ENCODE measurements at regions not wholly inside any gene's neighbourhood (a gene's known extent, or its start where the extent isn't known, plus 50 kb on each side); places are given as distances from the start of the nearest gene placed in this dataset.

GRCh38 chr13:24033527-24034302 is 126.8 kb upstream of the SPATA13 start:
- no peak for TF ChIP-seq CTCF (conservative IDR thresholded peaks at IDR 0.05; ENCODE audit: control insufficient read depth, insufficient read depth, low read depth, low read length)
- H3K4me3 ChIP-seq (ENCODE audit: control insufficient read depth, low read depth, low read length), result no peak overlapping the region

DNA sequence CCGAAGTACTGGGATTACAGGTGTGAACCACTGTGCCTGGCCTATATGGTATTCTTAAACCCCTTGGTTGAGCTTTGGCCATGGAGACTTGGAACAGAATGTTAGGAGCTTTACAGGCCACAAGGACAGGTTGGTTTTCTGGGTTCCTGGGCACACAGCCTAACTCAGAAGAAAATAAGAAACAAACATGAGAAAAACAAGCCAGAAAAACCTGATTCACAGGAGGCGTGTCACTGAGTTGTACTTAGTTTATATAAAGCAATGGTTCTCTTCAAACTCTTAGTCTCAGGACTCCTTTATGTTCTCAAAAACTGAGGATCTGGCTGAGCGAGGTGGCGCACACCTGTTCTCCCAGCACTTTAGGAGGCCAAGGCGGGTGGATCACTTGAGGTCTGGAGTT is 125.1 kb upstream of the SPATA13 start:
- no peak overlapping the region for H3K4me3 ChIP-seq (ENCODE audit: control insufficient read depth, low read depth, low read length)
- no peak for DNase-seq (ENCODE audit: low read depth)
- no peak for TF ChIP-seq CTCF (conservative IDR thresholded peaks at IDR 0.05; ENCODE audit: control insufficient read depth, insufficient read depth, low read depth, low read length)

More at GRCh38 chr13:24033527-24034302, 126.8 kb upstream of the SPATA13 start:
- peak; percentile 85 for DNase-seq (ENCODE audit: low read depth)

DNA sequence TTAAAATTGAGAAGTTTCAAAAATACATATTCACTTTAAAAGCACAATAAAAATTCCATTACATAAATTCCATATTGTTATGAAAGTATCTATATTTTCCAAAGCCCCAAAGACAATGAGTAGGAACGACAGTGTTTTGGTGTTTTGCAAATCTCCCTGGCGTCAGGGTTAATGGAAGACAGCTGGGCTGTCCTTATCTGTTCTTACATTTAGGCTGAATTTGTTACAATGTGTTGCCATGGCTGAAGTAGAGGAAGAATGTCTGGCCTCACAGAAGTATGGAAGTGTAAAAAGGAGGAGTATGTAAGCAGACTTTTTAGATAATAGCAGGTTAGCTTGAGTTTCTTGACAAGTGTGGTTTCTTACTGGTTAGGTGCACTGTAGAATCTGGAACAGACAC is 124.4 kb upstream of the SPATA13 start:
- no peak for TF ChIP-seq CTCF (conservative IDR thresholded peaks at IDR 0.05; ENCODE audit: control insufficient read depth, insufficient read depth, low read depth, low read length)
- no peak for DNase-seq (ENCODE audit: low read depth)
- no peak overlapping the region for H3K4me3 ChIP-seq (ENCODE audit: control insufficient read depth, low read depth, low read length)

DNA sequence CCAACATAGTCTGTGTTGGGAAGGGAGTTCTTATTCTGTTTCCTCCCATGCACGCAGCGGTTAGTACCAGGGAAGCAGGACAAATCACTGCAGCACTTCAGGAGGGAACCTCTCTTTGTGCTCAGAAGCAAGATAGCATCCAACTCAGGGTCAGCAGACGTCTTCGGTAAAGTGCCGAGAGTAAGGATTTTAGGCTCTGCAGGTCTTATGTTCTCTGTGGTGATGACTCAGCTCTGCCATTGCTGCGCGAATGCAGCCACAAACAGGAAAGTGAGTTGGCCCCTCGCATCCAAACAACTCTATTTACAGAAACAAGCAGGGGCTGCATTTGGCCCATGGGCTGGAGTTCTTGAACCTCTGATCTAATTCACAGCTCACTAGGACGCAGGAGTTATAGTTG is 122.1 kb upstream of the SPATA13 start:
- no peak for TF ChIP-seq CTCF (conservative IDR thresholded peaks at IDR 0.05; ENCODE audit: control insufficient read depth, insufficient read depth, low read depth, low read length)
- DNase-seq (ENCODE audit: low read depth), result peak; percentile 77
- no peak overlapping the region for H3K4me3 ChIP-seq (ENCODE audit: control insufficient read depth, low read depth, low read length)

DNA sequence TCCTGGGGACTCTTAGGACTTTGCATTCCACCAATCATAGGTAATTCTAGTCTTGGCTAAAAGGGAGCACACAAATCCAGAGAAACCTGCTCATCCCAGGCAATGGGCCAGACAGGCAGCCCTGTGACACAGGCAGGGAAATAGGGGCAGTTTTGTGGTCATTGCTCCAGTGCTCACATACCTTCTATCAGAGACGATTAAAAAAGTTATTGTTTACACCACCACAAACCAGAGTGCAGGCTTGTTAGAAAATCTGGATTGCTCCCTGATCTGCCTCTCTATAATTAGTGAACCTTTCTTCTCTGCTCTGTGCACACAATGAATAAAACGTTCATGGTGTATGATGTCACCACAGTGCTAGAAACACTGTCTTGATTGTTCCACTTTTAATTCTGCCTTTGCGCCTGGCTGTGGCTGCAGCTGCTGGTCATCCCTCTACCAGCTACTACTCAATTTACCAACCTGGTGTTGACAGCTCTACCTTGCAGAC is 121.6 kb upstream of the SPATA13 start:
- H3K4me3 ChIP-seq (ENCODE audit: control insufficient read depth, low read depth, low read length), result no peak overlapping the region
- DNase-seq (ENCODE audit: low read depth), result peak; percentile 61

More for the DNA sequence above, 121.6 kb upstream of the SPATA13 start:
- no peak for TF ChIP-seq CTCF (conservative IDR thresholded peaks at IDR 0.05; ENCODE audit: control insufficient read depth, insufficient read depth, low read depth, low read length)

Data from fibroblast of mammary gland (primary cell).